ENCODE measurements at regions not wholly inside any gene's neighbourhood (a gene's known extent, or its start where the extent isn't known, plus 50 kb on each side); places are given as distances from the start of the nearest gene placed in this dataset.

DNA sequence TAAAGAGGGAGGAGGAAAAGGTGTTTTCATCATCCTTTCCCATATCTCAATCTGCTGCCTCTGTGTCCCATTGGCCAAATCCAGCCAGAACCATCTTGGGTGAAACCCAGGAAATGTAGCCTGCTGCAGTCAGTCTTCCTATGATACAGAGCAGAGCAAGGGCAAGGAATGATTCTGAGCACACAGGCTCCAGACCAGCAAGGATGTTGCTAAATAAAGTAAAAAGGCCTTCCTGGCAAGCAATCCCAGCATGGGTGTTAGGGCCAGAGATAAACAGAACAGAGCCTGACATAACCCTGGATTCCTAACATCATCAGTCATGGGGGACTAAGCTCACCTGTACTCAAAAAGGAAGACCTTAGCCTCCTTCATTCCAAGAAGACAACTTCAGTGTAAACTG, 90.7 kb upstream of the AGTR1 start:
- no peak for DNase-seq (ENCODE audit: low read depth in 1 of 2, low spot score in 1 of 2)

DNA sequence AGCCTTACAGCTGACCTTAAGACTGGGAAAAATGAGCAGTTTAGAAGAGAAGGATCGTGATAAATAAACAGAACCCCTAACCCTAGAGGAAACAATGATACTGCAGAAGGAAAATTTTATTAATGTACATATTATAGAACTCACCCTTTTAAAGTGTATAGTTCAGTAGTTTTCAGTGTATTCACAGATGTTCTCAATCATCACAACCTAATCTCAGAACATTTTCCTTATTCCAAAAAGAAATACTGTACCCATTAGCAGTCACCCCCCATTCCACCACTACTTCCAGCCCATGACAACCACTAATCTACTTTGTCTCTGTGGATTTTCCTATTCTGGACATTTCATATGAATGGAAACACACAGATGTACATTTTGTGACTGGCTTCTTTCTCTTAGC, 90.2 kb upstream of the AGTR1 start:
- no peak for DNase-seq (ENCODE audit: low read depth in 1 of 2, low spot score in 1 of 2)

DNA sequence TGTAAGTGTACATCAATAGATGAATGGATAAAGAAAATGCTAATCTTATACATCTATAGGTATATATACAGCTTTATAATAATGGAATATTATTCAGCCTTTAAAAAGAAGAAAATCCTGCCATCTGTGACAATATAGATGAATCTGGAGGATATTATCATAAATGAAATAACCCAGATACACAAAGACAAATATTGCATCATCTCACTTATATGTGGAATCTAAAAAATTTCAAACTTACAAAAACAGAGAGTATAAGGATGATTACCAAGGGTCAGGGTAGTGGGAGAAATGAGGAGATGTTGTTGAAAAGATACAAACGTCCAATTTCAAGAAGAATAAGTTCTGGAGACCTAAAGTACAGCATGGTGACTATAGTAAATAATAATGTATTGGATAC, 85.4 kb upstream of the AGTR1 start:
- no peak for DNase-seq (ENCODE audit: low read depth in 1 of 2, low spot score in 1 of 2)

DNA sequence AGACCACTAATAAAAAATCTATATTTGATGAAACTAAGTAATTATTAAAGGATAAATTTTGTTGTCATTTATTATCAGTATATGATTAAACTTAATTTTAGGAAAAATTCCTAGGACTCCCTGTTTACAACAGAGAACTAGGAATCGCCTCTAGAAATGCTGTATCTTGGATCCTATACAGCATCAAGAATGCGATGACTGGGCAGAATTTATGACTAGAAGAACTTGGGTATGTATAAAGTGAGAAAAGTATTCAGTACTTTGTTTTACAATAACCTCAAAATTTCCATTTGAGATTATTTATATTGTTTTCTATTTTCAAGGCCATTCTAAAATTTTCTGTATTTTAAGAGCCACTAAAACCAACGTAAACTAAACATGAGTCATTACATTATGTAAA, 82.3 kb upstream of the AGTR1 start:
- DNase-seq (ENCODE audit: low read depth in 1 of 2, low spot score in 1 of 2) = no peak

DNA sequence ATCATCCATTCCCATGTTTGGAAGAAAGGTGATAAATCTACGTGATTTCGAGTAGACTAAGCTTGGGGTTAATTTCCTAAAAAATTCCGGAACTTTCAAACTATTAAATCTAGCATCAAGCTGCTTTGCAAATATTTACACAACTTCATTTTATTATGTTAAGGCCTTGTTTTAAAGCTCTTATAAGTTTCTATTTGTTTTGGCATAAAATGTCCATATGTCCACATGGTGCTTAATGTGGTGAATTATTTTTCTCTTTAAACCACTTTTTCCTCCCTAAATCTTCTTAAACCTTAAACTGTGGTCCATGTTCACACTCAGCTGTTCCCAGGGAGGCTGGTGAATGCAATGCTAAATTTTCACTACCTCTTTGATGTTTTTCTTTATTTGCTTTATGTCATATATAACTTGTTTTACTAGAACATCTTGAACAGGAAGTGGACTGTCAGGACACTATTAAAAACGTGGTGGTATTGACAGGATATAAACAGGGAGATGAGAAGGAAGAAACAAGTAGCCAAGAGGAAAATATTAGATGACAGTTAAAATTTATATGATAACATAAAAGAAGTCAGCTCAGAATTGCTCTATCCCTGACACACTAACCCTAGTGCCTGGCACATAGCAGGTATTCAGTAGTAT, 72.5 kb upstream of the AGTR1 start:
- no peak for DNase-seq (ENCODE audit: low read depth in 1 of 2, low spot score in 1 of 2)

DNA sequence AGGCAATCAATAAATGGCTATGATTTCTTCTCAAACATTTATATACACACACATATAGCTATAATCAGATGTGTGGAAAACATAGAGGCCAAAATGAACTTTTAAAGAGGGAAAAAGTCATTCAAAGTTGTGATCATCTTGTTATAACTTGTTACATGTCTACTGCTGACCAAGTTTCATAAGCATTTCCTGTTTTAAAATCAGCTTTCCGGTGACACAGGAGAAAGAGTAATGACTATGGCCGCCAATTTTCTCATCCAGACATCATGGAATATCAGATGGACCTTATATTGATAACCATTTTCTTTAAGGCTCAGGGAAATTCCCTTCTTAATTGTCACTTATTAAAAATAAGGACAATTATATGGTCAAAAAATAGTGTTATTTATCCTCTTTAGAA, 71.7 kb upstream of the AGTR1 start:
- DNase-seq (ENCODE audit: low read depth in 1 of 2, low spot score in 1 of 2) = no peak

DNA sequence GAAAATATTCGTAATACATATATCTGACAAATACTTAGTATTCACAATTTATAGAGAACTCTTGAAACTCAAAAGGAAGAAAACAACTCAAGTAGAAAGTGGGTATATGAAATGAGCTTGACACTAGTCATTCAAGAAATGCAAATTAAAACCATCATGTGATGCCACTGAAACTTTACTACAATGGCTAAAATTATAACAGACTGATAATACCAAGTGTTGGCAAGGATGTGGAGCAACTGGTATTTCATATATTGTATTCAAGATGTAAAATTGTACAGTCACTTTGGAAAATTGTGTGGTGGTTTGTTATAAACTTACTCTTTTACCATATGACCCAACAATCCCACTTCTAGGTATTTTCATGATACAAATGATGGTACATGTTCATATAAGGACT, 68.7 kb upstream of the AGTR1 start:
- no peak for DNase-seq (ENCODE audit: low read depth in 1 of 2, low spot score in 1 of 2)

DNA sequence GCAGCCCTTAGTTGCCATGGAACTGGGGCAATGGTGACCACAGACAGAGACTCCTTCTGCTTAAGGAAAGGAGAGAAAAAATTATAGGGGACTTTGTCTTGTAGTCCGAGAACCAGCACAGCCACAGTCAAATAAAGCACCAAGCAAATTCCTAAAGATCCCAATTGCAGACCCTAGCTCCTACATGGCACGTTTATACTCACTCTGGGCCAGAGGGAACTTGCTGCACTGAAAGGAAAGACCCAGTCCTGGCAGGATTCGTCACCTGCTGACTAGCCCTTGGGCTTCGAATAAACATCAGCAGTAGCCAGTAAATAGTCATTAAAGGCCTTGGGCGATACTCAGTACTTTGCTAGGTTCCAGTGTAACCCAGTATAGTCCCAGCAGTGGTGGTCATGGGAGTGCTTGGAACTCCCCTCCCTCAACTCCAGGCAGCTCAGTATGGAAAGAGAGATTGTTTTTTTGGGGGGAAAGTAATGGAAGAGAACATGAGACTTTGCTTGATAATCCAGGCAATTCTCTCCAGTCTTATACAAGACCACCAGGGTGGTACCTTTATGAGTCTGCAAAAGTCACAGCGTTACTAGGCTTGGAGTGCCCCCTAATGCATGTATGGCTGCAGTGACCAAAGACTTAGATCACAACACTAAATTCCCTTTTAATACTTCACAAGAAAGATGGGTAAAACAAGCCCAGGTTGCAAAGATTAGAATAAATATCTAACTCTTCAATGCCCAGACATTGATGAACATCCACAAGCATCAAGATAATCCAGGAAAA, 66.4 kb upstream of the AGTR1 start:
- DNase-seq (ENCODE audit: low read depth in 1 of 2, low spot score in 1 of 2) = no peak

DNA sequence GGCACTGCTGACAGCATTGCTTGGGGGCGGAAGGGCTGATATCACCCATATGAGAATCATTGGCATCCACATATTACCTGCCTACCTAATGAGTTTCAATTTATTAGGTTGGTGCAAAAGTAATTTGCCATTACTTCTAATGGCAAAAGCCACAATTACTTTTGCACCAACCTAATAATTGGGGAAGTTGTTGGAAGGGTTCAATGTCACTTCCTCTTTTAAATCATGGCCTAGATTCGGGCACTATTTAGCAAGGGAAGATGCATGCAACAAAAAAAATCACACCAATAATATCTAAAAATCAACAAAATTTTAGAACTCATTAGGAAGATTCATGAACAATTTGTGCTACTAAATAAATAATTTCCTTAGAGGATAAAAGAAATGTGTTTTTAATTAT, 56.0 kb upstream of the AGTR1 start:
- no peak for DNase-seq (ENCODE audit: low read depth in 1 of 2, low spot score in 1 of 2)

DNA sequence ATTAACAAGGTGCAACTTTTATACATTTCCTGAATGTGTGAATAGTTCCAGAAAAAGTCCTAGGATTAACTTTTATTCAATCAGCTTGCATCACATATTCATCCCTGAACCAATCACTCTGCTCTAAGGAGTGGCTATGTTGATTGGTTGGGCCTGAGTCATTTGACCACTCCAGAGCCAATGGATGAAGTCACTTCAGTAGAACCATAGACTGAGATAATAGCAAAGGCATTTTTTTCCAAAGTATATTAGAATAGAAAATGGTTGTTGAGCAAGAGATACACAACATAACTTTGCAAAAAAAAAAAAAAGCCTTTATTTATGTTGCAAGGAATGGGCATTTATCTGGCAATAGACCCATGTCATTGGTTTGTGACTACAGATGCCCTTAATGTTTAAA, 55.5 kb upstream of the AGTR1 start:
- DNase-seq (ENCODE audit: low read depth in 1 of 2, low spot score in 1 of 2) = no peak

DNA sequence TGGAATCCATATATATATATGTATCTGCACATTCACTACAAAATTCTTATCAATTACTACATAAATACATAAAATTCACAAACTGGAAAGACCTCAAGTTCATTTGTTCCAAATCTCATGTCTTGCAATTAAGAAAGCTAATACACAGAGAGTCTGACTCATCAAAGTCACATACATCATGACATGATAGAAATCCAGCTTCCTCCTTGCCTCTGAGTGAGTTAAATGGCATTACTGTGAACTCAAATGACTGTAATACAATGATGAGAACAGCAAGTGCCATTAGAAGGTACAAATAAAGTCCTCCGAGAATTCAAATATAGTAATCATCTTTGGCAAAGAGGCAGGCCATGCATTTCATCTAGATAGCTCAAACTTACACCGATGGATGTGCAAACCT, 55.1 kb upstream of the AGTR1 start:
- DNase-seq (ENCODE audit: low read depth in 1 of 2, low spot score in 1 of 2) = no peak

DNA sequence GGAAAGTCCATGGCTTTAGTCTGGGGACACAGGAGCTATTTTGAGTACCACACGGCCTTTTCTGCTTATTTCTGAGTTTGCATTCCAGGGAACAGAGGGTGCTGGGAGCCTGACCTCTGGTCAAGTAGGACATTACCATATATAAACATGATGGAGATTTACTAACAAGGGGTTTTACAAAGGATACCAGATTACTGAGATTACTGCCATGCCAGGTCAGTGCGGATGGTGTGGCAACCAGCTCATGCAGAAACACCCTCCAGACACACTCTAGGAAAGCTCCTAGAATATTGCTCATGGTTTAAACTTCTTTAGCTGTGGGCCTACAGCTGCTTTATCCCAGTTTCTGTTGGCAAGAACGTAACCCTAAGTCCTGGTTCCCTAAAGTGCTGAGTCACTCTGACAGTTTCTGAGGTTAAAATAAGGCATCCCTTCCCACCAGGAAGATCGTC, 54.3 kb upstream of the AGTR1 start:
- DNase-seq (ENCODE audit: low read depth in 1 of 2, low spot score in 1 of 2) = no peak

DNA sequence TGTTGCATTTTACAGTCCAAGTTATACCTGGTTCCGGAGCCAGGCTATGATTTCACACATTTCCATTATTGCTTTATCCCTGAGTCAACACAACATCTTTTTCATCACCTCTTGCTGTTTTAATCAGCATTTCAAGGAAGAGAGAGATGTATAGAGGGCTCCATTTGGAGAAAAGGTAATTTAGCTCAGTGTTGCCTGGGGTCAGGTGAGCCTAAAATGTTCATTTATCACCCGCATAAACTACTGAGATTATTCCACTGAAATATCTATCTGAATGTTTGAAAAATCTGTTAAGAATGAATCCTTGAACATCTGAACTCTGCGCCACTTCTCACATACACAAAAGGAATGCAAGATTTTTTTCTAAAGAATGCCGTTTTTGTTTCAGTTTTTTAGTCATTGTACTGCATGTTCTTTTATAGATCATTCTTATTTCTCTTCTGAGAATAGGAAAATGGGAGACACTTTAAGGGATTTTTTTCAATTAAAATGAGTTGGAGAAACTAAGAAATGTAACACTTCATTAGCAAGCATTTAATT, 51.5 kb upstream of the AGTR1 start:
- no peak for DNase-seq (ENCODE audit: low read depth in 1 of 2, low spot score in 1 of 2)

All from activated T-helper 1 cell treated with anti-CD3 and anti-CD28 coated beads, Interleukin-2, amount 50 U/mL, for 16 hours (primary cell).